ENCODE measurements at regions not wholly inside any gene's neighbourhood (a gene's known extent, or its start where the extent isn't known, plus 50 kb on each side); places are given as distances from the start of the nearest gene placed in this dataset.

DNA sequence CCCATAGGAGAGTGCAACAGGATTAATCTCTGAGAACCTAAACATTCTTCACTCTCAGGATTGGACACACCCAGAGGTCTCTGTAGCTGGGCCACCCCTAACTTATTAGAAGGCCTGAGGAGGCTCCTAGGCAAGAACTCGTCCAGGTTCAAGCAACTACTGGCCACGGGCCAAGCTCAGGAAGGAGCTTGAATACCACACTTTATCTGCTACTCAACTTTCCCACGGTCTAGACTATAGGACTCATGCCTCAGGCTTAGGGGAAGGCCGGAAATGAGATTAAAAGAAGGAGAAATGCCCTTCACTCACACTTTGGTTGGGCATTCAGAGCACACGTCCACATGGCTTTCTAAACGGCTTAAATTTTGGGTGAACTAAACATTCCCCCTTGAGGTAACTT is 142.8 kb upstream of the PHYHIPL start:
- TF ChIP-seq FOS (IDR thresholded peaks at IDR 0.05; ENCODE audit: borderline replicate concordance, insufficient read depth, low read length), result no peak
- CTCF ChIA-PET, result no interaction called here

DNA sequence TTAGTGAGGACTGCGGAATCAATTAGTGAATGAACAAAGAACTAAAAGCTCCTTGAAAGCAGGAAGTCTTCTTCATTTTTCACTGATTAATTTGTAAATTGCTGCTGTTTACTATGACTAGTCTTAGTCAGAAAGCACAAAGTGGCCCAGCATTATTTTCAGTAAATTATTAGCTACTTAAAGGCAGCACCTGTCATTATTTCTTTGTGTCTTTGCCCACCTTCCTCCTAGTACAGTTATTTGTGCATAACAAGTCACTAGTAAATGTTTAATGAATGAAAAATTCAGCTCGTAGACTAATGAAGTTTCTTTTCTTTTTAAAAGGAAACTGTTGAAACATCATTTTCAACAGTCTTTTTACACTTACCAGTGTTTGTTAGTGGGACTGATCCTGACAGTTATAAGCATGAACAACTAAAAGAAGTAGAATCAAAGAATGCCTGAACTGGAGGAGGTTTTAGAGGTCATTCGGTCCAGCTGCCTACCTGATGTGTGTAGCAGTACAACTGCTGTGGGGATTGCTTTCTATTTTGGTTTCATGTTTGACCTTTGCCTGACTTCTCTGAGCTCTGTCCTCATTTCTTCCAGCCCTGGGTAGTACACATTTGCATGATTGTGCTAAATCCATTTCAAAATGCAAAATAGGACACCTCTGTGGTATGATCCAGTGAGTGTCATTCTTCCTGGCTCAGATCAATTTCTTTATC is 140.0 kb upstream of the PHYHIPL start:
- Histone ChIP-seq H4K20me1 (replicated peaks; ENCODE audit: control insufficient read depth, extremely low read depth, insufficient read depth, low read length) (no peaks in the 10 kb centered on the region), H3K9me1 (replicated peaks; ENCODE audit: control insufficient read depth, extremely low read depth, insufficient read depth, low read length) (no peaks in the 10 kb centered on the region), H3K9me3 (replicated peaks; ENCODE audit: control insufficient read depth, insufficient read depth, low read length) (no peaks in the 10 kb centered on the region), H3K27ac (ENCODE audit: insufficient read depth, low read depth, low read length) (no peak overlapping the region), H3K4me2 (ENCODE audit: insufficient read depth, low read length) (no peak overlapping the region), H3K27me3 (ENCODE audit: control insufficient read depth in 2 of 2, insufficient read depth in 2 of 2, low read length in 2 of 2) (no peaks in the 10 kb centered on the region), H3K36me3 (ENCODE audit: control insufficient read depth in 2 of 2, extremely low read depth in 1 of 2, insufficient read depth in 2 of 2, low read length in 2 of 2) (no peaks in the 10 kb centered on the region), H3K4me3 (replicated peaks in 1 of 3; ENCODE audit: insufficient read depth in 1 of 3, low read depth in 1 of 3, low read length in 3 of 3) (no peak overlapping the region), H3K79me2 (ENCODE audit: control insufficient read depth, insufficient read depth, low read length) (no peaks in the 10 kb centered on the region), H3K4me1 (ENCODE audit: control insufficient read depth, extremely low read depth, insufficient read depth, low read length) (no peaks in the 10 kb centered on the region), H3K9ac (replicated peaks; ENCODE audit: extremely low read depth, insufficient read depth, low read length) (no peak overlapping the region), H2AFZ (ENCODE audit: low read depth, low read length) (no peak overlapping the region)
- dilution Hi-C loops (cut with MboI; ENCODE audit: extremely low pct_ligation_motif_present, low sequenced_read_pairs) (no loop called here), intact Hi-C loops (cut with micrococcal nuclease) (no loop called here)
- CTCF ChIA-PET, result no interaction called here
- BruUV-seq (replicated peaks), result no TSS peak
- FAIRE-seq (no peak), DNase-seq (ENCODE audit: low read depth, low spot score) (no peak)
- no peak for TF ChIP-seq POLR2AphosphoS5 (IDR thresholded peaks at IDR 0.05; ENCODE audit: insufficient read depth, low read depth, low read length)
- POLR2A ChIA-PET, result no interaction called here

More for the DNA sequence above, 142.8 kb upstream of the PHYHIPL start:
- no peak overlapping the region for H3K9ac ChIP-seq (replicated peaks; ENCODE audit: extremely low read depth, insufficient read depth, low read length)
- no peak overlapping the region for H3K4me2 ChIP-seq (ENCODE audit: insufficient read depth, low read length)
- no TSS peak for BruUV-seq (replicated peaks)
- no peaks in the 10 kb centered on the region for H3K9me3 ChIP-seq (replicated peaks; ENCODE audit: control insufficient read depth, insufficient read depth, low read length)
- no peak overlapping the region for H3K27ac ChIP-seq (ENCODE audit: insufficient read depth, low read depth, low read length)
- no peaks in the 10 kb centered on the region for H3K4me1 ChIP-seq (ENCODE audit: control insufficient read depth, extremely low read depth, insufficient read depth, low read length)
- H3K4me3 ChIP-seq (replicated peaks in 1 of 3; ENCODE audit: insufficient read depth in 1 of 3, low read depth in 1 of 3, low read length in 3 of 3), result no peak overlapping the region
- intact Hi-C loops (cut with micrococcal nuclease), result no loop called here
- POLR2A ChIA-PET, result no interaction called here
- no peak overlapping the region for H2AFZ ChIP-seq (ENCODE audit: low read depth, low read length)
- FAIRE-seq (no peak), DNase-seq (ENCODE audit: low read depth, low spot score) (no peak)
- H3K79me2 ChIP-seq (ENCODE audit: control insufficient read depth, insufficient read depth, low read length), result no peaks in the 10 kb centered on the region
- H3K36me3 ChIP-seq (ENCODE audit: control insufficient read depth in 2 of 2, extremely low read depth in 1 of 2, insufficient read depth in 2 of 2, low read length in 2 of 2), result no peaks in the 10 kb centered on the region
- no peaks in the 10 kb centered on the region for H4K20me1 ChIP-seq (replicated peaks; ENCODE audit: control insufficient read depth, extremely low read depth, insufficient read depth, low read length)
- no peaks in the 10 kb centered on the region for H3K9me1 ChIP-seq (replicated peaks; ENCODE audit: control insufficient read depth, extremely low read depth, insufficient read depth, low read length)
- H3K27me3 ChIP-seq (ENCODE audit: control insufficient read depth in 2 of 2, insufficient read depth in 2 of 2, low read length in 2 of 2), result no peaks in the 10 kb centered on the region
- dilution Hi-C loops (cut with MboI; ENCODE audit: extremely low pct_ligation_motif_present, low sequenced_read_pairs), result no loop called here

Measured in endothelial cell of umbilical vein (primary cell).